Gastrocnemius medialis (tissue), 4 donors: ENCODE measurements at regions not wholly inside any gene's neighbourhood (a gene's known extent, or its start where the extent isn't known, plus 50 kb on each side); places are given as distances from the start of the nearest gene placed in this dataset.

Experiments used
- ATAC-seq, 2 donors: fragments of 150-250 bp; one replicate each; pipeline ENCODE4 v1.9.1; 2016
- DNase-seq, 2 donors: peaks; one replicate each; pipeline ENCODE4 v3.0.0-alpha.2; 2019
- H3K27ac ChIP-seq, 4 donors: fragments of 200-600 bp; sonication (generic); 1 replicate in 1 of 4; 2 replicates in 3 of 4; pipeline ENCODE4 v1.5.1; 2016 to 2018; ENCODE audit warnings: mild to moderate bottlenecking in 2 of 4, moderate library complexity in 1 of 4
- H3K27me3 ChIP-seq, 3 donors: fragments of 200-600 bp; sonication (generic) in 2 of 3; 1 replicate in 1 of 3; 2 replicates in 2 of 3; pipeline versions ENCODE4 v1.5.1 to v1.6.0; 2016 to 2019; ENCODE audit warnings: mild to moderate bottlenecking in 1 of 3, moderate library complexity in 1 of 3
- H3K36me3 ChIP-seq, 2 donors: fragments of 200-600 bp; sonication (generic) in 1 of 2; one replicate each; pipeline ENCODE4 v1.5.1; 2017 to 2018
- H3K4me1 ChIP-seq, 2 donors: fragments of 200-600 bp; sonication (generic) in 1 of 2; one replicate each; pipeline ENCODE4 v1.5.1; 2016 to 2017; ENCODE audit warnings: mild to moderate bottlenecking in 2 of 2
- H3K4me3 ChIP-seq, 4 donors: fragments of 200-600 bp; sonication (generic) in 3 of 4; 1 replicate in 1 of 4; 2 replicates in 3 of 4; pipeline ENCODE4 v1.5.1; 2016 to 2019; ENCODE audit warnings: mild to moderate bottlenecking in 2 of 4
- H3K9me3 ChIP-seq, 3 donors: fragments of 200-600 bp; sonication (generic) in 2 of 3; 1 replicate in 1 of 3; 2 replicates in 2 of 3; pipeline ENCODE4 v1.5.1; 2016 to 2019
- CTCF ChIP-seq, 5 experiments: fragments of 450-650 bp in 3 of 5; fragments of 200-600 bp in 2 of 5; sonication (generic) in 2 of 5; IDR thresholded peaks in 4 of 5; conservative IDR thresholded peaks in 1 of 5; 1 replicate in 4 of 5; 2 replicates in 1 of 5; pipeline ENCODE4 v1.5.1; 2016 to 2019; ENCODE audit warnings: antibody characterized with exemption in 5 of 5, mild to moderate bottlenecking in 3 of 5, moderate library complexity in 3 of 5
- POLR2A ChIP-seq, 2 donors: fragments of 450-650 bp; IDR thresholded peaks; one replicate each; pipeline ENCODE4 v1.6.1; 2017; ENCODE audit warnings: antibody characterized with exemption in 2 of 2, mild to moderate bottlenecking in 2 of 2, moderate library complexity in 2 of 2
- in situ Hi-C, 4 donors: fragments of 200-750 bp; cut with MboI; loops; one replicate each; pipeline versions ENCODE4 v1.15.0 to v1.8.0; 2017; ENCODE audit warnings: low sequenced_read_pairs in 4 of 4
- intact Hi-C: fragments of 100-400 bp; cut with DNase I; formaldehyde crosslinking; loops from one replicate; pipeline ENCODE4 v1.15.1; 2023; ENCODE audit warnings: low total_unique reads

- TF ChIP-seq CTCF (IDR thresholded peaks at IDR 0.05 in 4 of 5, conservative IDR thresholded peaks at IDR 0.05 in 1 of 5), result no peak
- TF ChIP-seq POLR2A (IDR thresholded peaks at IDR 0.05), result no peak
- in situ Hi-C loops, result no loop called here
- H3K9me3 ChIP-seq, result no peaks in the 10 kb centered on the region
- H3K4me1 ChIP-seq, result no peaks in the 10 kb centered on the region
- intact Hi-C loops, result no loop called here
- no peaks in the 10 kb centered on the region for H3K36me3 ChIP-seq
- no peak overlapping the region for H3K4me3 ChIP-seq
- DNase-seq (no peak), ATAC-seq (no peak)
- no peaks in the 10 kb centered on the region for H3K27me3 ChIP-seq
- no peak overlapping the region for H3K27ac ChIP-seq
Observed at GRCh38 chr14:40119765-40120164, 687.5 kb upstream of the FBXO33 start.

- no peaks in the 10 kb centered on the region for H3K4me1 ChIP-seq
- in situ Hi-C loops, result no loop called here
- no peaks in the 10 kb centered on the region for H3K9me3 ChIP-seq
- ATAC-seq (no peak), DNase-seq (no peak)
- intact Hi-C loops, result no loop called here
- no peak overlapping the region for H3K27ac ChIP-seq
- no peaks in the 10 kb centered on the region for H3K27me3 ChIP-seq
- no peaks in the 10 kb centered on the region for H3K36me3 ChIP-seq
- H3K4me3 ChIP-seq, result no peak overlapping the region
- TF ChIP-seq CTCF (IDR thresholded peaks at IDR 0.05 in 4 of 5, conservative IDR thresholded peaks at IDR 0.05 in 1 of 5) (no peak), POLR2A (IDR thresholded peaks at IDR 0.05) (no peak)
Observed at GRCh38 chr14:40119321-40119720, 687.1 kb upstream of the FBXO33 start.

- no peak overlapping the region for H3K27ac ChIP-seq
- no peak overlapping the region for H3K4me3 ChIP-seq
- H3K4me1 ChIP-seq, result no peaks in the 10 kb centered on the region
- no peaks in the 10 kb centered on the region for H3K9me3 ChIP-seq
- no peaks in the 10 kb centered on the region for H3K27me3 ChIP-seq
- no peak for DNase-seq
- no peak for ATAC-seq
- TF ChIP-seq CTCF (IDR thresholded peaks at IDR 0.05 in 4 of 5, conservative IDR thresholded peaks at IDR 0.05 in 1 of 5) (no peak), POLR2A (IDR thresholded peaks at IDR 0.05) (no peak)
- in situ Hi-C loops (no loop called here), intact Hi-C loops (no loop called here)
- H3K36me3 ChIP-seq, result no peaks in the 10 kb centered on the region
Observed at GRCh38 chr14:40115583-40115982, 683.4 kb upstream of the FBXO33 start.

GRCh38 chr14:40113671-40114070 lies 681.4 kb upstream of the FBXO33 start:
- Histone ChIP-seq H3K4me3 (no peak overlapping the region), H3K9me3 (no peaks in the 10 kb centered on the region), H3K4me1 (no peaks in the 10 kb centered on the region), H3K36me3 (no peaks in the 10 kb centered on the region), H3K27me3 (no peaks in the 10 kb centered on the region), H3K27ac (no peak overlapping the region)
- DNase-seq (no peak), ATAC-seq (no peak)
- intact Hi-C loops, result no loop called here
- in situ Hi-C loops, result no loop called here
- TF ChIP-seq CTCF (IDR thresholded peaks at IDR 0.05 in 4 of 5, conservative IDR thresholded peaks at IDR 0.05 in 1 of 5) (no peak), POLR2A (IDR thresholded peaks at IDR 0.05) (no peak)

- intact Hi-C loops (no loop called here), in situ Hi-C loops (no loop called here)
- no peak for TF ChIP-seq CTCF (IDR thresholded peaks at IDR 0.05 in 4 of 5, conservative IDR thresholded peaks at IDR 0.05 in 1 of 5)
- no peak for TF ChIP-seq POLR2A (IDR thresholded peaks at IDR 0.05)
- H3K27ac ChIP-seq, result no peak overlapping the region
- ATAC-seq (no peak), DNase-seq (no peak)
- no peaks in the 10 kb centered on the region for H3K36me3 ChIP-seq
- no peaks in the 10 kb centered on the region for H3K4me1 ChIP-seq
- no peak overlapping the region for H3K4me3 ChIP-seq
- H3K9me3 ChIP-seq, result no peaks in the 10 kb centered on the region
- H3K27me3 ChIP-seq, result no peaks in the 10 kb centered on the region
Observed at GRCh38 chr14:40100544-40101196, 668.4 kb upstream of the FBXO33 start.
